Vagina (tissue), 2 donors: ENCODE measurements at regions not wholly inside any gene's neighbourhood (a gene's known extent, or its start where the extent isn't known, plus 50 kb on each side); places are given as distances from the start of the nearest gene placed in this dataset.

Experiments
- POLR2A ChIP-seq, 2 donors: fragments of 450-650 bp; IDR thresholded peaks; one replicate each; pipeline ENCODE4 v1.6.1; 2017; ENCODE audit warnings: antibody characterized with exemption in 2 of 2, mild to moderate bottlenecking in 2 of 2, moderate library complexity in 2 of 2
- TF ChIP-seq, protein P1 (sequence below), 3 experiments: fragments of 450-650 bp in 2 of 3; fragments of 200-600 bp in 1 of 3; sonication (generic) in 1 of 3; IDR thresholded peaks; one replicate each; pipeline ENCODE4 v1.5.1; 2017 to 2019; ENCODE audit warnings: antibody characterized with exemption in 3 of 3, mild to moderate bottlenecking in 2 of 3, moderate library complexity in 2 of 3

DNA sequence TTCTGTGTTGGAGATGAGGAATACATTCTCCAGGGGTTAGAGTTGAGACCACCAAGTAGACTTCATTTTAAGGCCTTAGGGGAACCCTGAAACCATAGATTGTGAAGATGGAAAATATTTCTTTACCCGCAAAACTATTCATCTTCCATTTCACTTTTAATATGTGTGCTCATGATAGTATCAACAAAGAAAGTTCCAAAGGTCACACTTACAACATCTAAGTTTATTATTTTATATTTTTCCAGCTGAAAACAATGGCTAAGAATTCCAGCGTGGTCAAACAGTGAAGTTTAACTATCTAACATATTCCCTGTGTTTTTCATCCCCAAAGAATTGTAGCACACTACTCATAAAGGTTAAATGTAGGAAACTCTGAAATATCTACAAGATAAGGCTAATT lies 214.5 kb upstream of the GIMD1 start:
- TF ChIP-seq, protein P1, sequence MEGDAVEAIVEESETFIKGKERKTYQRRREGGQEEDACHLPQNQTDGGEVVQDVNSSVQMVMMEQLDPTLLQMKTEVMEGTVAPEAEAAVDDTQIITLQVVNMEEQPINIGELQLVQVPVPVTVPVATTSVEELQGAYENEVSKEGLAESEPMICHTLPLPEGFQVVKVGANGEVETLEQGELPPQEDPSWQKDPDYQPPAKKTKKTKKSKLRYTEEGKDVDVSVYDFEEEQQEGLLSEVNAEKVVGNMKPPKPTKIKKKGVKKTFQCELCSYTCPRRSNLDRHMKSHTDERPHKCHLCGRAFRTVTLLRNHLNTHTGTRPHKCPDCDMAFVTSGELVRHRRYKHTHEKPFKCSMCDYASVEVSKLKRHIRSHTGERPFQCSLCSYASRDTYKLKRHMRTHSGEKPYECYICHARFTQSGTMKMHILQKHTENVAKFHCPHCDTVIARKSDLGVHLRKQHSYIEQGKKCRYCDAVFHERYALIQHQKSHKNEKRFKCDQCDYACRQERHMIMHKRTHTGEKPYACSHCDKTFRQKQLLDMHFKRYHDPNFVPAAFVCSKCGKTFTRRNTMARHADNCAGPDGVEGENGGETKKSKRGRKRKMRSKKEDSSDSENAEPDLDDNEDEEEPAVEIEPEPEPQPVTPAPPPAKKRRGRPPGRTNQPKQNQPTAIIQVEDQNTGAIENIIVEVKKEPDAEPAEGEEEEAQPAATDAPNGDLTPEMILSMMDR (IDR thresholded peaks at IDR 0.05) = no peak
- no peak for TF ChIP-seq POLR2A (IDR thresholded peaks at IDR 0.05)
